Right ventricle myocardium superior (tissue), 1 donor: ENCODE measurements at regions not wholly inside any gene's neighbourhood (a gene's known extent, or its start where the extent isn't known, plus 50 kb on each side); places are given as distances from the start of the nearest gene placed in this dataset.

Experiments used
- ATAC-seq: fragments of 200-7000 bp; cut with Tn5 transposase; one replicate; pipeline ENCODE4 v1.9.1; 2020; ENCODE audit warnings: mild to moderate bottlenecking; ENCODE audit not compliant: poor library complexity
- DNase-seq: peaks from one replicate; pipeline ENCODE4 v3.0.0-alpha.2; 2020
- intact Hi-C: fragments of 100-400 bp; cut with DNase I; formaldehyde crosslinking; loops from one replicate; pipeline ENCODE4 v1.11.2; 2022
- donor health status: DM: no; HTN: yes; CAD: no; lungs with severe emphysema.

DNA sequence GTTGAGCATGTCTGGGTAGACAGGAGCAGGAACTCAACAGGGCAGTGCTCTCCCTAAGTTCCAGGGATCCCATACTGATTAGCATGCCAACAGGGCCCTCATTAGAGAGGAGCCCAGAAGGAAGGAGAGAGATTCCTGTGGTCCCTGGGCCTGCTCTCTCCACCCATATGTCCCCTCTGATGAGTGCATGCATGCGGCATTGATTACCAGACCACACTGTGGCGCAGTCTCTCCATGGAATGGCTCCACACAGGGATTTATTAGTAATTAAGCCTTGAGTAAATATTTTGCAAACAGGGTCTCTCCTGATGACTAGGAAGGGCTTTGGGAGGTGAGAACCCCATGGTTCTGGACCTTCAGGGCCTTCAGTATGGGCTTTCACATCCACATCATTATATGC, 60.0 kb upstream of the ST8SIA2 start:
- DNase-seq (no peak), ATAC-seq (no peak)
- intact Hi-C loops = no loop called here

GRCh38 chr15:92336419-92336987, 57.2 kb upstream of the ST8SIA2 start:
- ATAC-seq (peak; percentile 29), DNase-seq (no peak)
- intact Hi-C loops = no loop called here

GRCh38 chr15:92339361-92339760, 54.3 kb upstream of the ST8SIA2 start:
- ATAC-seq (no peak), DNase-seq (no peak)
- intact Hi-C loops = no loop called here
